Endodermal cell (in vitro differentiated cells): ENCODE measurements at regions not wholly inside any gene's neighbourhood (a gene's known extent, or its start where the extent isn't known, plus 50 kb on each side); places are given as distances from the start of the nearest gene placed in this dataset.

Experiments used
- DNase-seq: peaks from one replicate; pipeline ENCODE4 v3.0.0-alpha.2; 2017
- H3K27ac ChIP-seq: 2 replicates; pipeline ENCODE4 v1.5.1; 2013; ENCODE audit warnings: mild to moderate bottlenecking, low read depth, low read length, moderate library complexity
- H3K27me3 ChIP-seq: 2 replicates; pipeline ENCODE4 v1.6.1; 2013; ENCODE audit warnings: mild to moderate bottlenecking, low read length, moderate library complexity; ENCODE audit not compliant: insufficient read depth, control insufficient read depth, poor library complexity, severe bottlenecking
- H3K36me3 ChIP-seq: 2 replicates; pipeline ENCODE4 v1.7.0; 2013; ENCODE audit warnings: mild to moderate bottlenecking, low read length, moderate library complexity; ENCODE audit not compliant: control insufficient read depth, insufficient read depth
- H3K4me1 ChIP-seq: one replicate; pipeline ENCODE4 v1.7.0; 2013; ENCODE audit warnings: low read length; ENCODE audit not compliant: control insufficient read depth, insufficient read depth
- H3K4me3 ChIP-seq: 2 replicates; pipeline ENCODE4 v1.5.1; 2013; ENCODE audit warnings: mild to moderate bottlenecking, low read length, moderate library complexity
- H3K9ac ChIP-seq: 2 replicates; pipeline ENCODE4 v1.6.1; 2013; ENCODE audit warnings: mild to moderate bottlenecking, low read length, moderate library complexity; ENCODE audit not compliant: poor library complexity, severe bottlenecking; ENCODE audit errors: extremely low read depth
- H3K9me3 ChIP-seq: 2 replicates; pipeline ENCODE4 v1.6.1; 2013; ENCODE audit warnings: mild to moderate bottlenecking, low read length, moderate library complexity; ENCODE audit not compliant: control insufficient read depth
- H3K27ac Mint-ChIP-seq: 2 replicates; pipeline ENCODE4 v1.8.0; 2020; ENCODE audit warnings: mixed read lengths
- H3K27me3 Mint-ChIP-seq: 2 replicates; pipeline ENCODE4 v1.8.0; 2021; ENCODE audit warnings: mild to moderate bottlenecking, mixed read lengths; ENCODE audit not compliant: insufficient read depth
- H3K36me3 Mint-ChIP-seq: 2 replicates; pipeline ENCODE4 v1.8.0; 2020; ENCODE audit warnings: low read depth, mixed read lengths
- H3K4me1 Mint-ChIP-seq: 2 replicates; pipeline ENCODE4 v1.8.0; 2020; ENCODE audit warnings: mixed read lengths
- H3K4me3 Mint-ChIP-seq: 2 replicates; pipeline ENCODE4 v1.8.0; 2020; ENCODE audit warnings: mild to moderate bottlenecking, moderate library complexity, mixed read lengths
- H3K9me3 Mint-ChIP-seq: 2 replicates; pipeline ENCODE4 v1.8.0; 2020; ENCODE audit warnings: mild to moderate bottlenecking, mixed read lengths
- CTCF ChIP-seq: fragments of 200-600 bp; sonication (generic); conservative IDR thresholded peaks from 2 replicates; pipeline ENCODE4 v1.5.0; 2021; ENCODE audit warnings: antibody characterized with exemption, mild to moderate bottlenecking
- WGBS, 2 experiments: methylation state at CpG; one replicate each; pipeline versions ENCODE4 v1.1.5 to v1.1.7; 2013; ENCODE audit warnings: missing lambda C conversion rate in 2 of 2, mixed read lengths in 1 of 2; ENCODE audit not compliant: insufficient coverage in 1 of 2, insufficient read length in 1 of 2; 5-methylcytosine and 5-hydroxymethylcytosine counted together

DNA sequence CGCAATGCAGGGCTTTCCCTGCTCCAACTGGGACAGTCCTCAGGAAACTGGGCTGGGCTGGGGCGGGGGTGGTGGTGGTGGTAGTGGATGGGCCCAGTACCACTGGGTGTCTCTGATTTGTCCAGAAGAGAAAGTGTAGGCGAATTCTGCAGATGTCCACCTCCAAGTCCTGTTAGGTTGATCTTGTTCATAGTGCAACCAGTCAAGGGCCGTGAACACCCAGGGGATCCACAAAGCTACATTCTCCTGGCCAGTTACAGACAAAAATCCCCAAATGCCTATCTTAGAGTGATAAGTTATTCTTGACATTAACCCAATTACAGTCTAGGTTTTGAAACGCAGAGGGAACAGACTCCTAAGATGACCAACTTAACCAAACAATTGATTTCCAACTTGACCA, 97.5 kb upstream of the SHB start:
- peaks cover 20% of the 10 kb centered on the region for H3K9me3 ChIP-seq
- no peaks in the 10 kb centered on the region for H3K4me1 ChIP-seq
- Mint-ChIP-seq H3K36me3 (peaks cover 9% of the 10 kb centered on the region), H3K27me3 (peaks cover 4% of the 10 kb centered on the region), H3K9me3 (peaks cover 23% of the 10 kb centered on the region), H3K4me1 (peaks cover 12% of the 10 kb centered on the region), H3K27ac (no peak overlapping the region), H3K4me3 (no peak overlapping the region)
- no peaks in the 10 kb centered on the region for H3K27me3 ChIP-seq
- H3K36me3 ChIP-seq = no peaks in the 10 kb centered on the region
- no peak overlapping the region for H3K27ac ChIP-seq
- H3K4me3 ChIP-seq = no peak overlapping the region
- TF ChIP-seq CTCF = no peak
- no peak overlapping the region for H3K9ac ChIP-seq
- DNase-seq = no peak
- WGBS, 2 experiments = 80 to 95% methylated on average over 2 to 5 of the region's 5 CpGs

- Histone ChIP-seq H3K27me3 (no peaks in the 10 kb centered on the region), H3K36me3 (no peaks in the 10 kb centered on the region), H3K4me1 (no peaks in the 10 kb centered on the region), H3K27ac (no peak overlapping the region), H3K4me3 (no peak overlapping the region), H3K9ac (no peak overlapping the region), H3K9me3 (peaks cover 2% of the 10 kb centered on the region)
- no peak overlapping the region for H3K27ac Mint-ChIP-seq
- no peak for TF ChIP-seq CTCF
- no peak overlapping the region for H3K4me3 Mint-ChIP-seq
- peaks cover 4% of the 10 kb centered on the region for H3K27me3 Mint-ChIP-seq
- 89 to 100% methylated on average over 4 to 9 of the region's 9 CpGs for WGBS, 2 experiments
- DNase-seq = no peak
- H3K9me3 Mint-ChIP-seq = peaks cover 6% of the 10 kb centered on the region
- H3K36me3 Mint-ChIP-seq = peaks cover under 1% of the 10 kb centered on the region
- peaks cover 12% of the 10 kb centered on the region for H3K4me1 Mint-ChIP-seq
Observed at GRCh38 chr9:38164659-38165221, 95.7 kb upstream of the SHB start.

DNA sequence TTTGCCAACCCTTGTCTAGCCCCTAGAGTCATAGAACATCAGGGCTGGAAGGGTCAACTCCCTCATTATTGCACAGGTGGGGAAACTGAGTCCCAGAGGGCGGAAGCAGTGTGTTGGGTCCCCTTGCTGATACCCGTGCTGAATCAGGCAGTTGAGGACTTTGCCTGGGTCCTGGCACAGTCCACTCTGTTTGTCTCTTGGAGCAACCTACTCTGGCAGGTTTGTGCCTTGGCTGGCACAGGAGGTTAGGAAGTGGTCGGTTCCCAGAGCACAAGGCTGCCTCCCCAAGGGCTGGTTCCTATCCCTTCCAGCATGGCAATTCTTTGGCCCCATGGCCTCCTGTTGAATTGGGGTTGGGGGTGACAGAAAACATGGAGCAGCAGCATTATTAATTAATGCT, 94.5 kb upstream of the SHB start:
- no peaks in the 10 kb centered on the region for H3K4me1 ChIP-seq
- peaks cover 4% of the 10 kb centered on the region for H3K27me3 Mint-ChIP-seq
- no peaks in the 10 kb centered on the region for H3K36me3 ChIP-seq
- DNase-seq = no peak
- H3K4me3 ChIP-seq = no peak overlapping the region
- H3K9me3 Mint-ChIP-seq = no peaks in the 10 kb centered on the region
- no peak overlapping the region for H3K4me3 Mint-ChIP-seq
- no peaks in the 10 kb centered on the region for H3K9me3 ChIP-seq
- H3K27ac ChIP-seq = no peak overlapping the region
- no peaks in the 10 kb centered on the region for H3K36me3 Mint-ChIP-seq
- WGBS, 2 experiments = 95 to 100% methylated on average over 3 of the region's 3 CpGs
- H3K27me3 ChIP-seq = no peaks in the 10 kb centered on the region
- no peak overlapping the region for H3K27ac Mint-ChIP-seq
- TF ChIP-seq CTCF = no peak
- peaks cover 2% of the 10 kb centered on the region for H3K4me1 Mint-ChIP-seq
- no peak overlapping the region for H3K9ac ChIP-seq
